ENCODE measurements at regions not wholly inside any gene's neighbourhood (a gene's known extent, or its start where the extent isn't known, plus 50 kb on each side); places are given as distances from the start of the nearest gene placed in this dataset.

GRCh38 chr2:161059388-161059787 lies 100.8 kb upstream of the TANK start:
- DNase-seq = no peak
- no peak for TF ChIP-seq POLR2A (IDR thresholded peaks at IDR 0.05)
- TF ChIP-seq CTCF (IDR thresholded peaks at IDR 0.05 in 8 of 11, conservative IDR thresholded peaks at IDR 0.05 in 3 of 11) = no peak
- TF ChIP-seq POLR2AphosphoS5 (IDR thresholded peaks at IDR 0.05) = no peak
- intact Hi-C loops (cut with DNase I; ENCODE audit: low total_unique reads) = no loop called here
- Histone ChIP-seq H3K4me1 (peaks cover 0 to 13% (median 5%) of the 10 kb centered on the region in 6 donors), H3K36me3 (no peaks in the 10 kb centered on the region), H3K9me3 (peaks cover 0 to 12% (median 5%) of the 10 kb centered on the region in 8 donors), H3K27me3 (replicated peaks in 1 of 7) (no peaks in the 10 kb centered on the region), H3K27ac (no peak overlapping the region), H3K4me3 (no peak overlapping the region)
- WGBS, 5 donors = 83 to 100% (median 93%) methylated on average over 1 of the region's 1 CpG

DNA sequence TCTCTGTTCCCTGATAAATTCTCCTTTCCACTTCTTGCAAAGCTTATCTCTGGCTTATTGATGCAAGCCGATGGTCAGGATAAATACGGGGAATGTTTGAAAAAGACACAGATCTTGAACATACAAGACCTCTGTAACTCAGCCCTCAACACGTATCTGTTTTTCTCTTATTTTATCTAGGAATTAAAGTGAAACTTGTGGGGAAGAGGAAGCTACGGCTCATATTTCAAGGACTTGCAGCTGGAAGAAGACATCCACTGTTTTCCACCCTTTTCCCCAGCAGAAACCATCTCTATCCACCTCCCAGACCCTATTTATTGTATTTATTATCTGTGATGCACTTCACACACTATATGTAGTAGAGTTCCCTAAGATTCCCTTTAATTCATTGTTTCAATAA lies 98.4 kb upstream of the TANK start:
- no peak overlapping the region for H3K27ac ChIP-seq
- peaks cover 0 to 13% (median 5%) of the 10 kb centered on the region in 6 donors for H3K4me1 ChIP-seq
- no peaks in the 10 kb centered on the region for H3K36me3 ChIP-seq
- intact Hi-C loops (cut with DNase I; ENCODE audit: low total_unique reads) = no loop called here
- peaks cover 0 to 1% (median 0%) of the 10 kb centered on the region in 8 donors for H3K9me3 ChIP-seq
- no peak for DNase-seq
- H3K4me3 ChIP-seq = no peak overlapping the region
- 63 to 82% (median 70%) methylated on average over 4 of the region's 4 CpGs for WGBS, 5 donors
- no peak for TF ChIP-seq POLR2A (IDR thresholded peaks at IDR 0.05)
- no peak for TF ChIP-seq CTCF (IDR thresholded peaks at IDR 0.05 in 8 of 11, conservative IDR thresholded peaks at IDR 0.05 in 3 of 11)
- TF ChIP-seq POLR2AphosphoS5 (IDR thresholded peaks at IDR 0.05) = no peak
- no peaks in the 10 kb centered on the region for H3K27me3 ChIP-seq (replicated peaks in 1 of 7)

- Histone ChIP-seq H3K27ac (no peak overlapping the region), H3K4me1 (peaks cover 0 to 13% (median 5%) of the 10 kb centered on the region in 6 donors), H3K36me3 (no peaks in the 10 kb centered on the region), H3K4me3 (no peak overlapping the region), H3K27me3 (replicated peaks in 1 of 7) (no peaks in the 10 kb centered on the region), H3K9me3 (no peaks in the 10 kb centered on the region)
- DNase-seq = no peak
- 41 to 49% (median 46%) methylated on average over 8 of the region's 8 CpGs for WGBS, 5 donors
- intact Hi-C loops (cut with DNase I; ENCODE audit: low total_unique reads) = no loop called here
- TF ChIP-seq CTCF (IDR thresholded peaks at IDR 0.05 in 8 of 11, conservative IDR thresholded peaks at IDR 0.05 in 3 of 11) = peak; percentile 73 to 95 (median 91)
- no peak for TF ChIP-seq POLR2AphosphoS5 (IDR thresholded peaks at IDR 0.05)
- no peak for TF ChIP-seq POLR2A (IDR thresholded peaks at IDR 0.05)
Observed at GRCh38 chr2:161063157-161063945, 96.9 kb upstream of the TANK start.

GRCh38 chr2:161063946-161064306 lies 96.3 kb upstream of the TANK start:
- Histone ChIP-seq H3K27me3 (replicated peaks in 1 of 7) (no peaks in the 10 kb centered on the region), H3K36me3 (no peaks in the 10 kb centered on the region), H3K4me1 (peaks cover 0 to 13% (median 5%) of the 10 kb centered on the region in 6 donors), H3K4me3 (no peak overlapping the region), H3K9me3 (no peaks in the 10 kb centered on the region), H3K27ac (no peak overlapping the region)
- intact Hi-C loops (cut with DNase I; ENCODE audit: low total_unique reads) = no loop called here
- TF ChIP-seq POLR2AphosphoS5 (IDR thresholded peaks at IDR 0.05) (no peak), CTCF (IDR thresholded peaks at IDR 0.05 in 8 of 11, conservative IDR thresholded peaks at IDR 0.05 in 3 of 11) (peak in 7 of 11 experiments; percentile 1 to 66 (median 32))
- WGBS, 5 donors = 24 to 30% (median 28%) methylated on average over 2 of the region's 2 CpGs
- no peak for DNase-seq
